ENCODE measurements at regions not wholly inside any gene's neighbourhood (a gene's known extent, or its start where the extent isn't known, plus 50 kb on each side); places are given as distances from the start of the nearest gene placed in this dataset.
A peak's percentile ranks its signal among the peaks of the same experiment; 100 is the strongest.

- TF ChIP-seq CTCF (IDR thresholded peaks at IDR 0.05; ENCODE audit: insufficient read depth, low read length, severe bottlenecking), result no peak
- FAIRE-seq, result peak; percentile 36
- Histone ChIP-seq H3K36me3 (ENCODE audit: control insufficient read depth, insufficient read depth, low read length) (no peaks in the 10 kb centered on the region), H3K27me3 (ENCODE audit: control insufficient read depth, insufficient read depth, low read length) (no peaks in the 10 kb centered on the region), H3K4me3 (ENCODE audit: low read depth, low read length) (no peak overlapping the region)
- no peak for DNase-seq (ENCODE audit: low read depth)
These were observed 91.5 kb upstream of the ZNF236 start for GRCh38 chr18:76730901-76731300.

DNA sequence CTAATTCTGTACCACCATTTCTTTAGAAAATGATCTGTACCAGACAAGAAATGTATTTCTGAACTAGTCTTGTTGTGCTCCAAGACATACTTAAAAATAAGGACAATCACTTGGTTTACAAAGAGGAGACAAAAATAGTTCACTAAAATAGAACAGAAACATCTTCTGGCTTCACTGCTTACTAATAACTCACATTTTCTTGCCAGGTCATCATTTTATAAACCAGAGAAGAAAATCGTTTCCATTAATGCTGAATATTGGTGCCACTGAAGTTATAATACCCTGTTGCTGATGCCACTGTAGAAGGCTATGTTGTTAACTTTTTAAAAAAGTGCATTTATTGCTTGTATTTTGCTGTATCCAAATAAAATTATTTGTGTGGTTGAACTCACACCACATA lies 94.8 kb upstream of the ZNF236 start:
- Histone ChIP-seq H3K27me3 (ENCODE audit: control insufficient read depth, insufficient read depth, low read length) (no peaks in the 10 kb centered on the region), H3K4me3 (ENCODE audit: low read depth, low read length) (no peak overlapping the region), H3K36me3 (ENCODE audit: control insufficient read depth, insufficient read depth, low read length) (no peaks in the 10 kb centered on the region)
- no peak for TF ChIP-seq CTCF (IDR thresholded peaks at IDR 0.05; ENCODE audit: insufficient read depth, low read length, severe bottlenecking)
- no peak for FAIRE-seq
- no peak for DNase-seq (ENCODE audit: low read depth)

DNA sequence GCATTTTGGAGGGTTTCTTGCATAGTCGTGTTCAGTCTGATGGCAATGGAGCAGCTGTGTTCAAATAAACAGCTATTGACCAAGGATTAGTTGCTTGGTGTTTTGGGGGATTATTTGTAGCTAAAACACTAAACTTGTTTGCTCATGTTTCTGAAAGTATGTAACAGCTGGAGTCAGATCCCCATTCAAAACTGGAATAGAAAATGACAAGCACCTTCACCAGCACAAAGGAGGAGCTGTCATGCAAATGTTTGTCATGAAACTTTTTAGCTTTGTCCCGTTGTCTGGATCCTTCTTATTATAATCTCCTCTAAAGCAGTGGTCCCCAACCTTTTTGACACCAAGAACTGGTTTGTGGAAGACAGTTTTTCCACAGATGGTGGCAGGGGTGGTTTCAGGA lies 96.9 kb upstream of the ZNF236 start:
- Histone ChIP-seq H3K36me3 (ENCODE audit: control insufficient read depth, insufficient read depth, low read length) (no peaks in the 10 kb centered on the region), H3K27me3 (ENCODE audit: control insufficient read depth, insufficient read depth, low read length) (no peaks in the 10 kb centered on the region), H3K4me3 (ENCODE audit: low read depth, low read length) (no peak overlapping the region)
- DNase-seq (ENCODE audit: low read depth) (no peak), FAIRE-seq (no peak)
- TF ChIP-seq CTCF (IDR thresholded peaks at IDR 0.05; ENCODE audit: insufficient read depth, low read length, severe bottlenecking), result no peak

DNA sequence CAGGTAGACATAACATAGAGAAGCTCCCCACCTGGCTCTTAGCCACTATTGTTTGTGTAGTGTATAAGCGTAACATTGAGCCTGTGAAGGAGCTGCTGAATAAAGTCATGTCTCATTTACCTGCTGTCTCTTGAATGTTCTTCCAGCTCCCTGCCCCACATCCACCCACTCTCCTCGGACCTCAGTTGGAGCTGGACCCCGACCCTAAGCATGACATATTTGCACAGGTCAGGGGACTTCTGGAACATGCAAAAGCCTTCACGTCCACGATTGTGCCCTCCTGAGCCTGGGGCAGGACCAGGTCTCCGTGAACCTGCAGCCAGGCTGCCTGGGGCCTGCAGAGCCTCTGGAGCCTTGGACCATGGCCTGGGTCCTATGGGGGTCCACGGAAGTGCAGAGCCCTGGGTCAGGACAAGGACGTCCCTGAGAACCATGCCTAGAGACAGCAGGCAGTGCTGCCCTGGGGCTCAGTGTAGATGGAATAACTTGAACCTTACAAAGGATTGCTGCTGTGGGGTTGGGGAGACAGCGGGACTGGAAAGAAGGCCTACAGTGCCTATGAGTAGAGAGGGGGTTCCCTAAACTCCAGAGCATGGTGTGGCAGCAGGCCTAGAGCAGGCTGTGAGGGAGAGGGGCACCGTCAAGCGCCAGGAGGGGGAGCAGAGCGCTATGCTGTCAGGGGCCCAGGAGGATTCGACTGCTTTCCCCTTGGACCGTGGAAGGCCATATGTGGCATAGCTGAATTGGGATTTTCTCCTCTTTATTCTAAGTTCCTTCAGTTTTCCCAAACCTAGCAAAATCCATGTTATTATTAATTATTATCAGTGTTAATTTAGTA lies 99.9 kb upstream of the ZNF236 start:
- no peak overlapping the region for H3K4me3 ChIP-seq (ENCODE audit: low read depth, low read length)
- no peak for FAIRE-seq
- no peaks in the 10 kb centered on the region for H3K27me3 ChIP-seq (ENCODE audit: control insufficient read depth, insufficient read depth, low read length)
- DNase-seq (ENCODE audit: low read depth), result no peak
- H3K36me3 ChIP-seq (ENCODE audit: control insufficient read depth, insufficient read depth, low read length), result no peaks in the 10 kb centered on the region
- TF ChIP-seq CTCF (IDR thresholded peaks at IDR 0.05; ENCODE audit: insufficient read depth, low read length, severe bottlenecking), result no peak

DNA sequence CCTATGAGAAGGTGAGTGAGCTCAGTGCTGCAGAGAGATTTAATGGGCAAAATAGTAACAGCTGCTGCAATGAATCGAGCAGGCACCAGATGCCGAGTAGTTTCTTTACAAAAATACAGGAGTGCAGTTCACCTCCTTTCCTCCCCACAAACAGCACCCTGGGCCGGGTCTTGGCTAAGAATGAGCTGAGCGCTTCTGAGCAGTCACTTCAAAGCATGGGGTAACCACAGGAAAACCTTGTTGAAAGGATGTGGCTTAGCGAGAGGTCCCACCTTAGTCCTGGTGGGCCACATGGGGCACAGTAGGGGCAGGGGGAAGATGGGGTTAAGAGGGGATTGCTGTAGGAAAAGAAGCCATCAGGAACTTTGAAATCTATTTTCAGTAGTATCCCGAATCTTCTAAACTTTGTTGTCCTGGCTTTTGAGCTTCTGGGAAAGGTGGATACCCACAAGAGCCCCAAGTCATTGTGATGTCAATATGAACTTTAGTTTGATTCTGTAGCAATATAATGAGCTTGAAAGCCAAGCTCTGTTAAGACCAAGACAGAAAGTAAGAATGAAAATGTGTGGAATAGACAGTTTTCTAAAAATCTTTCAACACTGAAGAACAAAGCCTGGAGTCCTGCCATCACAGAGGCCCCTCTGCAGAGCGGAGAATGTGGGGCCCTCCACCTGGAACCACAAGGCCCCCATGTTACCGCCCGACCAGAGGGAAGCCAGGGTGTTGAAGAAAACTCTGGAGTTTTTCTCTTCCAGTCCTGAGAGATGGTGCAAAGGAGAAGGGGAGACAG lies 101.0 kb upstream of the ZNF236 start:
- DNase-seq (ENCODE audit: low read depth), result no peak
- TF ChIP-seq CTCF (IDR thresholded peaks at IDR 0.05; ENCODE audit: insufficient read depth, low read length, severe bottlenecking), result no peak

More for the DNA sequence above, 101.0 kb upstream of the ZNF236 start:
- no peak for FAIRE-seq
- no peak overlapping the region for H3K4me3 ChIP-seq (ENCODE audit: low read depth, low read length)
- no peaks in the 10 kb centered on the region for H3K36me3 ChIP-seq (ENCODE audit: control insufficient read depth, insufficient read depth, low read length)
- H3K27me3 ChIP-seq (ENCODE audit: control insufficient read depth, insufficient read depth, low read length), result no peaks in the 10 kb centered on the region
